ENCODE measurements at regions not wholly inside any gene's neighbourhood (a gene's known extent, or its start where the extent isn't known, plus 50 kb on each side); places are given as distances from the start of the nearest gene placed in this dataset.
"Not testable (repeated sequence)": the region's sequence is repeated elsewhere in the genome, so short reads cannot be mapped to it uniquely, and the experiment has no call there.

- DNase-seq (ENCODE audit: low spot score): no peak
- intact Hi-C loops (cut with DNase I): no loop called here
These were observed 105.4 kb downstream of the RFX6 start for GRCh38 chr6:116982401-116982800.

GRCh38 chr6:116983375-116983774 lies 106.3 kb downstream of the RFX6 start:
- DNase-seq (ENCODE audit: low spot score): no peak
- intact Hi-C loops (cut with DNase I): no loop called here

GRCh38 chr6:116986819-116987218 lies 109.8 kb downstream of the RFX6 start:
- no peak for DNase-seq (ENCODE audit: low spot score)
- intact Hi-C loops (cut with DNase I): no loop called here

- no peak for DNase-seq (ENCODE audit: low spot score)
- intact Hi-C loops (cut with DNase I): no loop called here
These were observed 113.6 kb downstream of the RFX6 start for GRCh38 chr6:116990679-116991078.

- DNase-seq (ENCODE audit: low spot score): no peak
- intact Hi-C loops (cut with DNase I): no loop called here
These were observed 115.5 kb downstream of the RFX6 start for GRCh38 chr6:116992546-116992945.

- intact Hi-C loops (cut with DNase I): no loop called here
These were observed 117.4 kb downstream of the RFX6 start for GRCh38 chr6:116994447-116994846.

GRCh38 chr6:116996842-116997241 lies 119.8 kb downstream of the RFX6 start:
- no peak for DNase-seq (ENCODE audit: low spot score)
- intact Hi-C loops (cut with DNase I): no loop called here

More at GRCh38 chr6:116994447-116994846, 117.4 kb downstream of the RFX6 start:
- no peak for DNase-seq (ENCODE audit: low spot score)

GRCh38 chr6:116997496-116997895 lies 120.5 kb downstream of the RFX6 start:
- DNase-seq (ENCODE audit: low spot score): no peak
- intact Hi-C loops (cut with DNase I): no loop called here

GRCh38 chr6:117007659-117008058 lies 130.6 kb downstream of the RFX6 start:
- DNase-seq (ENCODE audit: low spot score): no peak
- intact Hi-C loops (cut with DNase I): no loop called here

- intact Hi-C loops (cut with DNase I): no loop called here
- no peak for DNase-seq (ENCODE audit: low spot score)
These were observed 131.6 kb downstream of the RFX6 start for GRCh38 chr6:117008618-117009017.

GRCh38 chr6:117014641-117015473 lies 137.8 kb downstream of the RFX6 start:
- intact Hi-C loops (cut with DNase I); DNase-seq (ENCODE audit: low spot score): not testable (repeated sequence)

- DNase-seq (ENCODE audit: low spot score); intact Hi-C loops (cut with DNase I): not testable (repeated sequence)
These were observed 138.4 kb downstream of the RFX6 start for GRCh38 chr6:117015474-117015804.

- no peak for DNase-seq (ENCODE audit: low spot score)
- intact Hi-C loops (cut with DNase I): no loop called here
These were observed 141.7 kb downstream of the RFX6 start for GRCh38 chr6:117018771-117019170.

GRCh38 chr6:117022774-117023173 lies 145.7 kb downstream of the RFX6 start:
- intact Hi-C loops (cut with DNase I): no loop called here
- no peak for DNase-seq (ENCODE audit: low spot score)

GRCh38 chr6:117025310-117025709 lies 148.3 kb downstream of the RFX6 start:
- no peak for DNase-seq (ENCODE audit: low spot score)
- intact Hi-C loops (cut with DNase I): no loop called here

GRCh38 chr6:117028256-117028655 lies 151.2 kb downstream of the RFX6 start:
- no peak for DNase-seq (ENCODE audit: low spot score)
- intact Hi-C loops (cut with DNase I): no loop called here

GRCh38 chr6:117034547-117034946 lies 157.5 kb downstream of the RFX6 start:
- intact Hi-C loops (cut with DNase I): no loop called here
- no peak for DNase-seq (ENCODE audit: low spot score)

- intact Hi-C loops (cut with DNase I): no loop called here
- DNase-seq (ENCODE audit: low spot score): no peak
These were observed 157.9 kb downstream of the RFX6 start for GRCh38 chr6:117034971-117035370.

GRCh38 chr6:117050301-117050700 lies 173.3 kb downstream of the RFX6 start:
- DNase-seq (ENCODE audit: low spot score): no peak
- intact Hi-C loops (cut with DNase I): no loop called here

- intact Hi-C loops (cut with DNase I): no loop called here
- DNase-seq (ENCODE audit: low spot score): no peak
These were observed 193.2 kb upstream of the VGLL2 start for GRCh38 chr6:117072134-117072533.

GRCh38 chr6:117072781-117073180 lies 192.6 kb upstream of the VGLL2 start:
- intact Hi-C loops (cut with DNase I): no loop called here
- no peak for DNase-seq (ENCODE audit: low spot score)

- no peak for DNase-seq (ENCODE audit: low spot score)
- intact Hi-C loops (cut with DNase I): no loop called here
These were observed 190.7 kb upstream of the VGLL2 start for GRCh38 chr6:117074672-117075071.
